HG02943 (cell line): ENCODE measurements at regions not wholly inside any gene's neighbourhood (a gene's known extent, or its start where the extent isn't known, plus 50 kb on each side); places are given as distances from the start of the nearest gene placed in this dataset.
"Not testable (repeated sequence)": the region's sequence is repeated elsewhere in the genome, so short reads cannot be mapped to it uniquely, and the experiment has no call there.

Experiments used
- ATAC-seq: cut with Tn5 transposase; IDR thresholded peaks from one replicate; pipeline ENCODE4 v1.9.1; 2021; ENCODE audit warnings: mild to moderate bottlenecking, low read depth, moderate library complexity; ENCODE audit not compliant: unreplicated experiment

DNA sequence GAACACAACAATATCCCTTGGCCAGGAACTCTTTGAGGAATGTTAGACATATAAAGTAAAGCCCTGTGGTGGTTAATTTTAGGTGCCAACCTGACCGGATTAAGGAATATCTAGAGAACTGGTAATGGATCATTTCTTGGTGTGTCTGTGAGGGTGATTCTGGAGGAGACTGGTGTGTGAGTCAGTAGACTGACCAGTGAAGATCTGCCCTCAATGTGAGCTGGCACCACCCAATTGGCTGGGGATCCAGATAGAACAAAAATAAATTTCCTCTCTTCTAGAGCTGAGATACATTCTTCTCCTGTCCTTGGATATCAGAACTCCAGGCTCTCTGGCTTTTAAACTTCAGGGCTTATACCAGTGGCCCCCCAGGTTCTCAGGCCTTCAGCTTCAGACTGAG, 56.2 kb upstream of the TNPO1 start:
- no peak for ATAC-seq

DNA sequence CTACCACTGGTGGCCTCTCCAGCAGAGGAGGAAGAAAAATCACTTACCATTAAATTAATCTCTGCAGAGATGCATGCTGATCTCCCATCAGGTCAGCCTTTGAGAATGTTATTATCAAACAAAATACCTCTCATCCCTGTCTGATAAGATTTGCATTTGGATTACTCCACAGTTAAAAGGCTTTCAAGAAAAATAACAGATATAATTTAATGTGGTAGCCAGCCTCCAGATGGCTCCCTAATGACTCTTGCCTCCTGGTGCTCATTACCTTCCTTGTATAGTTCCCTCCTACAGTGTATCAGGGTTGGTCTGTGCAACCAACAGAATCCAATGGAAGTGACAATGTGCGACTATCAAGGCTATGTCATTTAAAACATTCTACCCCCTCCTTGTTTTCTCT, 63.6 kb upstream of the TNPO1 start:
- no peak for ATAC-seq

DNA sequence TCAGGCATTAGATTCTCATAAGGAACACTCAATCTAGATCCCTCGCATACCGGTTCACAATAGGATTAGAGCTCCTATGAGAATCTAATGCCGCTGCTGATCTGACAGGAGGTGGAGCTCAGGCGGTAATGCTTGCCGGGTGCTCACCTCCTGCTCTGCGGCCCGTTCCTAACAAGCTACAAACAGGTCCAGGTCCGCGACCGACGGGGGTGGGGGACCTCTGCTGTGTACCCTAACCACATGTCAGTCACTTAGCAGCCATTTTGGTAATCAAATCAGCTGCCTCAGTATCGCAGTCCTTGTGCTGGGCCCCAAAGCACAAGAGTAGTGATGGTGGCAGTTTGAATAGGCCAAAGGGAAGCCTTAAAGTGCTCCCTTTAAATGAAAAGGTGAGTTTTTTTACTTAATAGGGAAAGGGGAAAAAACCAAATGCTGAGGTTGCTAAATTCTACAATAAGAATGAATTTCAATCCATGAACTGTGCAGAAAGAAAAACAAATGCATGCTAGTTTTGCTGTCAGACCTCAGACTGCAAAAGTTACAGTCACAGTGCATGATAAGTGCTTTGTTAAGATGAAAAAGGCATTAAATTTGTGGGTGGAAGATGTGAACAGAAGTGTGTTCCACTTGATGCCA, 67.0 kb upstream of the TNPO1 start:
- no peak for ATAC-seq

DNA sequence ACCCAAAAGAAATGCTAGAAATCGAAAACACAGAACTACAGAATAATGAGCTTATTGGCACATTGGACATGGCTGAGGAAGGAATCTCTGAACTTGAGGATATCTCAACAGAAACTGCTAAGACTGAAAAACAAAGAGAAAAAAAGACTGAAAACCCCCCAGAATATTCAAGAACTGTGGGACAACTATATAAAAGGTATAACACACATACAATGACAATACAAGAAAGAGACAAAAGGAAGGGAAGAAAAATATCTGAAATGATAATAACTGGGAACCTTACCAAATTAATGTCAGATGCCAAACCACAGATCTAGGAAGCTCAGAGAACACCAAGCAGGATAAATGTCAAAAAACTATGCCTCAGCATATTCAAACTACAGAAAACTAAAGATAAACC, 68.6 kb upstream of the TNPO1 start:
- ATAC-seq = no peak

DNA sequence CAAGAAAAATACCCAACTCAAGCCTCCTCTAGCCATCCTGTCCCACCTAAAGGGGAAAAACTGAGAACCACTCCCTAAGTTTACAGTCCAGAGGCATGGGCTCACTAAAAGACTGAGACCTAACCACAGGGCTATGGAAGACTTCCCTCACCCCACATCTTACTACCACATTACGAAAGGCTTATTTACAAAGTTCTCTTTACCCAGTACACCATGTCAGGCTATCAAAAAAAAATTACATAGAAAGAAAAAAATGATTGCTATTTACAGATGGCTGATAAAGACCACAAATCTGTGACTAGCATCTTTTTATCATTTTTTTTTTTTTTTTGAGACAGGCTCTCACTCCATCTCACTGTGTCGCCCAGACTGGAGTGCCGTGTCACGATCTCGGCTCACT, 69.7 kb upstream of the TNPO1 start:
- no peak for ATAC-seq

DNA sequence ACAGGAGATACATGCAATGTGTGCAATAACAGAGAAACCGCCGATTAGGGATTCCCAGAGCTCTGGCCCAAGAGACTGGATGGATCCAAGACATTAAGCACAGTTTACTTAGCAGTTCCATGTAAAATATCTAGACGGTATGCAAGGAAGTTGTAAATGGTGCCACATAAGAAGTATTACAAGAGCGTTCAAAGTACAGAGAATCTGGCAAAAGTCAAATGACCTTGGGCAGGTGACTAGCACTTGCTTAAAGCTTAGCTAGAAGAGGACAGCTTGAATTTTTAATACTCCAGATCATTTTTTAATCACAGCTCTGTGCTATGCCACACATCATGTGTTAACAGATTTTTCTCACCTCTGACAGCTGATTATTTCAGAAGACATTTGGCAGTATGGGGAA, 72.3 kb upstream of the TNPO1 start:
- no peak for ATAC-seq

DNA sequence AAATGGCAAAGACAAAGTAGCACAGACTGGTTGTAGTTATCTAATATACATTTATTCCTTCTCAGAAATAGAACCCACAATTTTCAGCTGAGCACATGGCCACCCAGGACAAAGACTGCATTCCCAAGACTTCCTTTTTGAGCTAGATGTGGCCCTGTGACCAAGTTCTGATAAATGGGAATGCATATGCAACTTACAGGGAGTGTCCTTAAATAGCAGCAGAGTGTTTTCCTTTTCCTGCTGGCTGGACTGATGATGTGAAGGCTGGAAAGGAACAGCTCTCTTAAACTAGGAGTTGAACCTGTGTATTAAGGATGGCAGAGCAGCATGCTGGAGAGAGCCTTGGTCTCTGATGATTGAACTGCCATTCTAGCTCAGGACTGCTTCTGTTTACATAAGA, 74.7 kb upstream of the TNPO1 start:
- no peak for ATAC-seq

DNA sequence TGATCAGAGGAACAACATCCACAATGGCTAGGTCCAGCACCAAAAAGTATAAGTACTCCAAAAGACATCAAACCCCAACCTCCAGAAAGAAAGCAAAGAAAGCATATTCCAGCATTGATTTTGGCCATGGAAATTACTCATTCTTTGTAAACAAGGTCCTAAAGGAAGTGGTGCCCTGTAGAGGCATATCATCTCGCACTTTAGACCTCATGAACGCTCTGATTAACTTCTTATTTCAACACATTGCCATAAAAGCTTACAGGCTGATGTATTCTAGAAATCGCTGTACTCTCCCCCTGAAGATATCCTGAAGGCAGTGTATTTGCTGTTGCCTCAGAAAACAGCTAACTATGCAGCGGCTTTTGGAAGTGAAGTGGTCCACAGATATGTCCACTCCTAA, 82.7 kb upstream of the TNPO1 start:
- ATAC-seq = no peak

DNA sequence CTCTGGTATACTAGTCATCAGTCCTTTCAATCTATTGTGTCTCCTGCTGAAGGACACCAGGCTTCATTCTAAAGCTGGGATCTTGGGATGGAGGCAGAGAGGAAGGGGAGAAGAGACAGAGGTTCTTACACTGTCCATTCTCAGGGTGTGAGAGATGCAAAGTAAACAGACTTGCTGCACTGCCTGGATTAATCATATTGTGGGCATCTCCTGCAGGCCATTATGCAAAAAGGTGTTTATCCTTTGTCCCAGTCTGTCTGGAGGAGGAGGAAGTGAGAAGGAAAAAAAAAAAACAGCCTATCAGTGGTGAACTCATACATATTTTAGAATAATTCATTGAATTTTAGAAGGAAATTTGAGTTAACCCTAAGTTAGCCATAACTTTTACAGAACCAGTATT, 92.9 kb upstream of the TNPO1 start:
- no peak for ATAC-seq

DNA sequence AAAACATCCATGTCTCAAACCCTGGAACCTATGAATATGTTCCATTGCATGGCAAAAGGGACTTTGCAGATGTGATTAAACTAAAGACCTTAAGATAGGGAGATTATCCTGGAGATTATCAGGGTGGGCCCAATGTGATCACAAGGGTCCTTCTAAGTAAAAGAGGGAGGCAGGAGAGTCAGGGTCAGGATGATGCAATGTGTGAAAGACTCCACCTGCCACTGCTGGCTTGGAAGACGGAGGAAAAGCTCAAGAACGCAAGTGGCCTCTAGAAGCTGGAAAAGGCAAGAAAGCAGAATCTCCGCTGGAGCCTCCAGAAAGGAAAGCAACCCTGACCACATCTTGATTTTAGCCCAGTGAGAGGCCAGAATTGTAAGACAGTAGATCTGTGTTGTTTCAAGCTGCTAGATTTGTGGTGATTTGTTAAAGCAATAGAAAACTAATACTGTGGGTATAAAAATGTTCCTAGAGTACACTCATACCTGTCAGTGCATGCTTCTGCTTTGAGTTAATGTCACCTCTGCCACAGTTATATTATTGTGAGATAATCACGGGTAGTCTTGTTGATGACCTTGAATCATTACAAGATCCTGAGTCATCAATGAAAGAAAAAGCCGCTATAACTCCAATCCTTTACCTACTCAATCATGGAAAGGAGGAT, 93.5 kb upstream of the TNPO1 start:
- ATAC-seq = no peak

DNA sequence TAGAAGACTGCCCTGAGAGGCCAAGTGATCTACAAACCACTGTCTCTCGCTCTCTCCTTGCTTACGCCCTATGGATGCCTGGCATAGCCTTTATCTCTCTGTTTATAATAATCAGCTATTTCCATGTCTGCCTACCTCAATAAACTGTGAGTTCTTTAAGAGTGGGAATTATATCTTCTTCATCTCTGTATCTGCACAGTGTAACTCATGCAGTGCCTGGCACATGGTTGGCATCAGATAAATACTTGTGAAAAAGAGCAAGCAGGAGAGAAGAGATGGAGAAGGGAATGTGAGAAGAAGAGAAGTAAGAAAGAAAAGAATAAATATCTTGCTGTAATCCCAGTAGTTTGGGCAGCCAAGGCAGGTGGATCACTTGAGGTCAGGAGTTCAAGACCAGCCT, 94.6 kb upstream of the TNPO1 start:
- no peak for ATAC-seq

DNA sequence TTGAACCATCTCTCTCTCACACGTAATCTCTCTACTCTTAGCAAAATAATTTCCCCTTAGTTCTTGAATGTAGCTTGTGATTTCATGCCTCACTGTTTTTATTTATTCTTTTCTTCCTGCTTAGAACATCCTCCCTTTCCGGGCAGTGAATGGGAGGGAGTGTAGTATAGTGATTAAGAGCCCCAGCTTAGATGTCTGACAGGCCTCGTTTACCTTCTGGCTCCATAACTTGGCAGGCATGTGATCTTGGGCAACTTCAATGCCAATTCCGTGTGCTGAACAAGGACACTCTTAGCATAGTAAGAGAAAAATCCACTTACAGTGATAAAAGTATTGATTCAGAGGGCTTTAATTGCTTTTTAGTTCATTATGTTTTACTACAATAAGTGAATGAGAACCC, 96.3 kb upstream of the TNPO1 start:
- ATAC-seq = no peak

DNA sequence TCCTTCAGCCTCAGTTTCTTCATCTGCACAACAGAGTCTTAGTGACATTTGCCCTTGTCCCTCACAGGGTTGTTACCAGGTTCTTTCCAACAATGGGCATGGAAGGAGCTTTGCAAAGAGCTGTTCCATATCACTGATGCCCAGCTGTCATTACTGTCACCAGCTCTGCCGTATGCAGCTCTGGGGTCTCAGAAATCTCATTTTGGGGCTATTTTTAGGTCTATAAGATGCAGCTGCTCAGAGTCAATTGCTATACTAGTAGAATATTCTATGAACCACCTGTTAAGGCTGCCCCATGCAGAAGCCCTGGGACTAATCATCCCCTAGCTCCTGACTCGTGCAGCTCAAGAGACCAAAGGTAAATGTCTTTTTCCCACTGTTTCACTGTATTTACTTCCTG, 105.1 kb upstream of the TNPO1 start:
- ATAC-seq = no peak

DNA sequence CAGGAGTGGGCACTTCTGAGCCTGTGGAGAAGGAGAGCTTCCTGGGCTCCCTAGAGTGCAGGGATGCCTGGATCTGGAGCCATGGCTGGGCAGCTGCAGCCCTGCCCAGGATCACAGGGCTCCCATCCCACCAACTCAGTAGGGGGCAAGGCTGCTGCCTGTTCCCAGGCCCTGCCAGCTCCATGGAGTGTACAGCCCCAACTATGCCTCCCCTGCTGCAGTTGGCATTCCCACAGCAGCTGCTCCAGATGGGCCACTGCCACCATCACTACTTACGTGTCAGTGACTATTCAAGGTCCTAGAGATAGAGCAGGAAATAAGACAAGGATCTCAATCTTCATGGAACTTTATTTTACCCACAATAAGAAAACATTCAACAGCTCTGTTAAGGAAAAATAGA, 107.1 kb upstream of the TNPO1 start:
- ATAC-seq = no peak

DNA sequence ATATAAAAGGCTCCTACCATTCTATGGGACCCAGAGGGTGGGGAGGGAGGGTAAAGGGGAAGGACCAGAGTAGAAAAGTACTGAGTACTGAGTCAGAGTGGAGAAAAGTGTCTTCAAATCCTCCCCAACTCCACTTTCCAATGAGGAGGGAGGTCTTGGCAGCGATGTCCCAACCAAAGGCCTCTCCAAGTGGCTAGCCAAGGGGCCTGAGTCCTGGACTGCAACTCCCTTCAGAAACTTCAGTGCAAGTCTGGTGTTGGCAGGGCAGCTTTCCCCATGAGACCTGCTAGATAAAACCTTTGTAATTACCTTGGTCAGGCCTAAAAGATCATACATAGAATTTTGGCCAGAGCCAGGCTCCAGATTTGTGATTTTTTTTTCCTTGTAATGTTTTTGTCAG, 111.3 kb upstream of the TNPO1 start:
- ATAC-seq = no peak

DNA sequence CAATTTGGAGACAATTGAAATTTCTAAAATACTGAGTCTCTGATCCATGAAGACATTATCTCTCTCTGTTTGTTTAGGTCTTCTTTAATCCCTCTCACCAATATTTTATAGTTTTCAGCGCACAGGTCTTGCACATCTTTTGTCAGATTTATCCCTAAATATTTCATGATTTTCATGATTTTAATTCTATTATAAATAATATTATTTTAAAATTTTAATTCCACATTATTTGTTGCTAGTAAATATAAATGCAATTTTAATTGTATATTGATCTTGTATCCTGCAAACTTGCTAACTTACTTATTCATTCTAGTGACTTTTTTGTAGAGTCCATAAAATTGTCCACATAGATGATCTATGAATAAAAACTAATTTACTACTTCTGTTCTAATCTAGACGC, 112.6 kb upstream of the TNPO1 start:
- no peak for ATAC-seq

DNA sequence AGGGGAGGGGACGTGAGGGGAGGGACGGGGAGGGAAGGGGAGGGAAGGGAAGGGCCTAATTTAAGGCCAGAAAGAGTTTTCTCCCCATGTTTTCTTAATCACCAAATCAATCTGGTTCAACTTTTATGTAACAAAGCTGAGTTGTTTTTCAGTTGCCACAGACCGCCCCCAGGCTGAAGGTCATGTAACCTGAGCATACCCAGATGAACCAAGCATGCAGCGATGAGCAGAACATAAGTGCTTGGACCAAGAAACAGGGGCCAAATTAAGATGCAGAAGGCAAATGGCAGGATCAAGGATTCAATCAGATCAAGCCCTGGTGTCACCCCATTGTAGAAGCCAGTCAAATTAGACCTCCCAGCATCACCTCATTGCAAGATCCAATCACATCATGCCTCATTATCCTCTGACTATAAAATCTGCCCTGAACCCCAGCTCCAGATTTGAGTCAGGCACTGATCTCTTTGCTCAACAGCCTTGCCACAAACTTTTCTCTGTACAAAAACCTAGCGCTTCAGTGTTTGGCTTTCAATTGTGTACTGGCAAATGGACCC, 113.5 kb upstream of the TNPO1 start:
- ATAC-seq = no peak

DNA sequence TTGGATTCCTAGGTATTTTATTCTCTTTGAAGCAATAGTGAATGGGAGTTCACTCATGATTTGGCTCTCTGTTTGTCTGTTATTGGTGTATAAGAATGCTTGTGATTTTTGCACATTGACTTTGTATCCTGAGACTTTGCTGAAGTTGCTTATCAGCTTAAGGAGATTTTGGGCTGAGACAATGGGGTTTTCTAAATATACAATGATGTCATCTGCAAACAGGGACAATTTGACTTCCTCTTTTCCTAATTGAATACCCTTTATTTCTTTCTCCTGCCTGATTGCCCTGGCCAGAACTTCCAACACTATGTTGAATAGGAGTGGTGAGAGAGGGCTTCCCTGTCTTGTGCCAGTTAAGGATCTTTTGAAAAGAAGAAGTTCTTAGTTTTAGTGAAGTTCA, 114.4 kb upstream of the TNPO1 start:
- not testable (repeated sequence) for ATAC-seq

DNA sequence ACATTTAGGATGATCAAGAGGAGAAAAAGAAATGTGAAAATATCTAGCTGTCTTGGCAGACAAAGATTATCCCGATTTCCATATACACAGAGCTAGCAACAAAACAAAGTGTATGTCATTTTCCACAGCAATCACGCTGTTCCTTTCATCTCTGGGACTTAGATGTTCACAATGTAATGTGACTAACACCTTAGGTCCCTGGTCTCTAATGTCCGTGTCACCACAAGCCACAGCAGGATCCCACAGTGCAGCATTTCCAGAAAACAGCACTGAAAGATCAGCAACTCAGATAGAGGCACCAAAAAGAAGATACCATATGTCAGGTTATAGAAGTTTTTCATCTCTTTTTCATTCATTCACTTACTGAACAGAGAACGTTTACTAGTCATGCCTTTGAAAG, 118.0 kb upstream of the TNPO1 start:
- no peak for ATAC-seq

DNA sequence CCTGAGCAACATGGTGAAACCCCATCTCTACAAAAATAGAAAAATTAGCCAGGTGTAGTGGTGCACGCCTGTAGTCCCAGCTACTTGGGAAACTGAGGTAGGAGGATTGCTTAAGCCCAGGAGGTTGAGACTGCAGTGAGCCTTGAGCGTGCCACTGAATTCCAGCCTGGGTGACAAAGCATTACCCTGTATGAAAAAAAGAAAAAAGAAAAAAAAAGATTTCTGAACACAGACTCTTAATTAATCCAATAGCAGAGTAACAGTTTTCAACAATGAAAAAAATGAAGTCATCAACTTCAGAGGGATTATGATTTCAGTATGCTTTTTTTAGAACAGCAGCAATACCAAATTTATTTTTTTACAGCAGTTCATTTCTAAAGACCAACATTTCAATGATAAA, 118.8 kb upstream of the TNPO1 start:
- no peak for ATAC-seq

DNA sequence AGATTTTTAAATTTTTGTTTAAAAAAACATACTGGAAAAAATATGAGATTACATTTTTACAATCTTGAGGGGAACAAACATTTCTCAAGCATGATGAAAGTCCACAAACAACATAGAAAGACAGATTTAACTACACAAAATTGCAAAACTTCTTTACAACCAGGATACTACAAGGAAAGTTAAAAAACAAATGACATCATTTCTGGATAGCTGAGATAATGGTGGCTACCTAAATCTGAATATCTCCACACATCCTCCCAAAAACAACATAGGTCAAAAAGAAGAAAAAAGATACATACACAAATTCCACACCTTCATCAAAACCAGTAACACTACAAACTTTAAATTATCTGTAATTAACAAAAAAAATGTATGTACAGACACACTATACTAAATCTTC, 120.8 kb upstream of the TNPO1 start:
- no peak for ATAC-seq

DNA sequence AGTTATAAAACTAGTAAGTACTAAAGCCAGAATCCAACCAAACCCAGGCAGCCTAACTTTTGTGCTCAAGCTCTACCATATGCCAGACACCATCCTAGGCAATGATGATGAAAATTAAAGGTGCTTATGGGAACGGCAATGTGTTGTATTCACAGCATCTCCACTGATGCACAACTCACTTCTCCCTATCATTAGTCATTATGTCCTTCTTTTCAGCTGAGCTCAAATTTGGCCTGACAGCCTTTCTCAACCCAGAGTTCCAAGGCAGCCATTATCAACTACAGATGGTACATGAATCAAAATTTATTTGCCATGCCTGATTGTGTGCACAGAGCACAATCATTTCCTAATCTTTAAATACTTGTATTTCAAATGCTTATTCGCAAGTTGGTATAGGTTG, 121.6 kb upstream of the TNPO1 start:
- ATAC-seq = no peak
